HK-2 (cell line): ENCODE measurements at regions not wholly inside any gene's neighbourhood (a gene's known extent, or its start where the extent isn't known, plus 50 kb on each side); places are given as distances from the start of the nearest gene placed in this dataset.
"Not testable (repeated sequence)": the region's sequence is repeated elsewhere in the genome, so short reads cannot be mapped to it uniquely, and the experiment has no call there.

Experiments
- DNase-seq: peaks from one replicate; pipeline ENCODE4 v3.0.0-alpha.2; 2018; ENCODE audit not compliant: unreplicated experiment

DNA sequence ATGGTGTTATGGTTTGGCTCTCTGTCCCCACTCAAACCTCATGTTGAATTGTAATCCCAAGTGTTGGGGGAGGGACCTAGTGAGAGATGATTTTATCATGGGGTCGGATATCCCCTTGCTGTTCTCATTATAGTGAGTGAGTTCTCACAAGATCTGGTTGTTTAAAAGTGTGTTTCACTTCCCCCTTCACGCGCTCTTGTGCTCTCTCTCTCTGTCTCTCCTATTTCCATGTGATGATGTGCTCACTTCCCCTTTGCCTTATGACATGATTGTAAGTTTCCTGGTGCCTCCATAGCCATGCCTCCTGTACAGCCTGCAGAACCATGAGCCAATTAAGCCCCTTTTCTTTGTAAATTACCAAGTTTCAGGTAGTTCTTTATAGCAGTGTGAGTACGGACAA, 765.1 kb downstream of the KCNA4 start:
- DNase-seq, result no peak

DNA sequence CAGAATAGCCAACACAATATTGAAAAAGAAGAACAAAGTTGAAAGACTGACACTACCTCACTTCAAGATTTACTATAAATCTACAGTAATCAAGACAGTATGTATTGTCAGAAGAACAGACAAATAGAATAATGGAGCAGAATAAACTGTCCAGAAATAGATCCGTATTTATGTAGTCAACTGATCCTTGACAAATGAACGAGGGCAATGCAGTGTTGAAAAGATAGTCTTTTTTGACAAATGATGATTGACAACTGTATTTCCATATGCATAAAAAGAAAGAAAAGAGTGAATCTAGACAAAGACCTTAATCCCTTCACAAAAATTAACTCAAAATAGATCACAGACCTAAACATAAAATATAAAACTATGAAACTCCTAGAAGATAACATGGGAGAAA, 767.1 kb downstream of the KCNA4 start:
- DNase-seq, result no peak

DNA sequence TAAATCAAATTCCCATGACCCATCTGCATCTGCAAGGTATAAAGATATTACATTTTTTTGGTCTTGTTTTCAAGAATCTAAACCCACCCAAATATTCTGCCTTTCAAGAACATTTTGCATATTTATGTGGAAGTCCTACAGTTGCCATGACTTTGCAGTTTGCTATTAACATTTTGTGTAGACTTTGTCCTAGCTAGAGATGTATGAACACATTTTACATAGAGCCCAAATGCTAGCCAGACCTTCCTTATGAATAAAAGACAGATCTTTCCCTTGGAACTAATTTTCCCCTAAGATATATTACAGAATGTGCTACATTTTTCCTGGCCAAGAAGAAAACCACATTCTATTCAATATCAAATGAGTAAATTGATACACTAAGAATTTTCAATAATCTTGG, 772.5 kb downstream of the KCNA4 start:
- DNase-seq, result no peak

DNA sequence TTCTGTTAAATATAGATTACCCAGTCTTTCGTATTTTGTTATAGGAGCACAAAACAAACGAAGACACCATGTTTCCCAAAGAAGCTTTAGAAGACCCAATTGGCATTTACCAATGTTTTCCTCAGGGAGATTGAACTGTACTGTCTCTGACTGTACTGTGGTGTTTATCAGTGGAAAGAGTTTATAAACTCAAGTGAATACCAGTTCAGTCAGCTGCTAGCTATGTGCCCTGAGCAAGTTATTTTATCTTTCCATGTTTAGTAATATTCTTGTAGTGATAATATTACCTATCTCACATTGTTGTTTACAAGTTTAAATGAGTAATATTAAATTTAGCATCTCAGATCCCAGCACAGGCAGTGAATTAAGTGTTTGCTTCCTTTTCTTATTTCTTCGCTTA, 773.2 kb downstream of the KCNA4 start:
- no peak for DNase-seq

DNA sequence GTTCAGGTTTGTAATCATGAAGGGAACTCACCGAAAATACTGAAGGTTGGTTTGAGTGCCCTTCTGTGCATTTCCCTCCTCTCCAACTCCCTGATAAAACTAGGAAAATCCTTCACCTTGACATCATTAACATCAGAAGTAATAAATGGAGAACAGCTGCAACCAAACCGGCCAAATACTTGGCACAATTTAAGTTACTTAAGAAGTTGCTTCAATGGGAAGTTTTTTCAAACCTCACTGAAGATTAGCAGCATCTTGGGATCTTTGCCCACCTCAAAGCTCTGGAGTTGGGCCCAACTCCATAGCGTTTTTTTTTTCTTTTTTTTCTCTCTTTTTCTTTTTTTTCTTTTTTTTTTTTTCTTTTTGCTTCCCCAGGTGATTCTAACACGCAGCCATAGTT, 784.8 kb downstream of the KCNA4 start:
- no peak for DNase-seq

DNA sequence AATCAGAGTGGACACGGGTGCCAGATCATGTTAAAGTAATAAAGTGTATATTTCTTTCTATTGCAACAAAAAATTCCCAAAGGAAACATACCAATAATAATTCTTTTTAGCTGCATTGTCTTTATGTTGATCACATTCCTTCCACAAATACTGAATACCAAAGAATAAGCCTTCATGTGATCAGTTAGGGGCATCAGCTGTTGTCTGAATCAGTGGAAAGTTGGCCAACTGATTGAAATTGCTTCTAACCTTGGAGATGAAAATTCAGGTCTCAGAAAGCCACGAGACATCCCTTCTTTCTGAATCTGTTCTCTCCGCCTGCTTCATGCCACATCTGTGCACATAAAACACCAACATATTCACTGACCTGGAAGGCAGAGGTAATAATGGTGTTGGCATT, 785.2 kb downstream of the KCNA4 start:
- DNase-seq, result no peak

DNA sequence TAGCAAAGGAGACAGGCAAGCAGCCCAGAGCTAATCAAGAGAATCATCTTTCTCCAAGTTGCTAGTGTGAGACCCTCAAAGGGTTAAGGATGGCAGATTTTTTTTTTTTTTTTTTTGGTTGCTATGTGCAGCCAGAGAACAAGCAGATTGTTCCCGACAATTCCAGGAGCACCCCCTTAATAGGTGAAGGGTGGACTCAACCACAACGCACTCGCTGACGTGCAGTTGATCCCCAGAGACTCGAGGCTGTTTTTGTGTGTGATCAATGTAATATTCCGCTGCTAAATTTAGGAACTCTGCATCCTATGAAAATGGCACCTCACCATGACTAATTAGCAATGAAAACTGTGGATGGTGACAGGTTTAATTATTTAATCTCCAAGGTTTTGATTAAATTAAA, 789.0 kb downstream of the KCNA4 start:
- DNase-seq, result no peak

DNA sequence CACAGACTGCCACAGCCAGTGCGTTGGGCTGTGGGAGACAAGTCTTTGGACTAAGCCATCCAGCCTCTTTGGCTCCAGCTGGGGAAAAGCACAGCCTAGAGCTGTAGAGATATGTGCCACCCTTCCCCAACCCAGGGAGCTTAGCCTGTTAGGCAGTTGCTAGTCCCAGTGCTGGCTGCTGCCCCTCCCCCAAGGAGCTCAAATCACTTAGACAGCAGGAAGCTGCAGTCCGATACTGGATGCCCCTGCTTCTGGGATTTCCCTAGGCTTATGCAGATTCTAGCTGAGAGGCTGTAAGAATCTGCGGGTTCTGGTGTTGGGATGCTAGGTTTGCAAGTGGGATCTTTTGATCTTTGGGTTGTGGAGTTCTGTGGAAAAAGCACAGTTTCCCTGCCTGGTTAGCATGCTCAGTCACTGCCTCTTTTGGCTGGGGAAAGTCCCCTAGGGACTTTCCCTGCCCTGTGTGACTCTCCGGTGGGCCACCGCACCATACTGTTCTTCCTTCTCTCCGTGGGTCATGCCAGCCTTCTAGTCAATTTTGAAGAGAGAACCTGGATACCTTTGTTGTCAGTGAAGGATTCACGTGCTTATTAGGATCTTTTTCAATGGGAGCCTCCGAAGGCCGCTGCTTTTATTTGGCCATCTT, 792.0 kb downstream of the KCNA4 start:
- DNase-seq, result no peak

DNA sequence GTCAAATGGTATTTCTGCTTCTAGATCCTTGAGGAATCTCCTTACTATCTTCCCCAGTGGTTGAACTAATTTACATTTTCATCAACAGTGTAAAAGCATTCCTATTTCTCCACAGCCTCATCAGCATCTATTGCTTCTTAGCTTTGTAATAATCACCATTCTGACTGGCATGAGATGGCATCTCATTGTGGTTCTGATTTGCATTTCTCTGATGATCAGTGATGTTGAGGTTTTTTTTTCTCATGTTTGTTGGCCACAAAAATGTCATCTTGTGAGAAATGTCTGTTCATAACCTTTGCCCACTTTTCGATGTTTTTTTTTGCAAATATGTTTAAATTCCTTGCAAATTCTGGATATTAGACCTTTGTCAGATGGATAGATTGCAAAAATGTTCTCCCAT, 797.3 kb downstream of the KCNA4 start:
- DNase-seq, result not testable (repeated sequence)

DNA sequence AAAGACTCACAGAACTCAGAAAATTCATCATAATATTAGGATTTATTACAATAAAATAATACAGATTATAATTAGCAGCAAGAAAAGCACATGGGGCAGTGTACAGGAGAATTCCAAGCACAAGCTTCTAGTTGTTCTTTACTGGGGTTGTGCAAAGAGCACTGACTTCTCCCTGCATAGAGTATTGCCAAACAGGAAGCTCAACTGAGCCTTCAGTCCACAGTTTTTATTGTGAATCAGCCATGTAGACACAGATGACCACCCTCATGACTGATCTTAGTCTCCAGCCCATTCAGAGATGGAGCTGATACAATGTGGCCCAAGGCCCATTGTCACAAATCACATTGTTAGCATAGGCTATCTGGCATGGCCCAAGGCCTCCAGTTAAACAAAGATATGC, 798.9 kb downstream of the KCNA4 start:
- DNase-seq, result no peak

DNA sequence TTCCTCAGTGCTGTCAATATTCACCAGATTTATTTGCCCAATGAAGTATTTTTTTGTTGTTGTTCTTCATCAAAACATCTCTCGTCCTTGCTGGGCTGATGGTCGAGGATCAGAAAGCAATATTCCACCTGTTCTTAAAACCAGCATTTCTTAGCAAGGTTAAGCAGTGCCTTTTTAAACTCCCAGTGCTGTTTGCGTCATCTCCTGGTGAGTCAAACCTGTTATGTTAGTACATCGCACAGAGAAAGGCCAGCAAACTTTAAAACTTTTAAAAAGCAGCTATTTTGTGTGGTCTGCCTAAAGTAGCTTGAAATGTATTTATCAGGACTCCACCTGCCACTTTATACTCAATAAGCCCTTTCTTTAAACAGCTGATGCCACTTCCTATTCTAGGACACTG, 802.0 kb downstream of the KCNA4 start:
- DNase-seq, result no peak

DNA sequence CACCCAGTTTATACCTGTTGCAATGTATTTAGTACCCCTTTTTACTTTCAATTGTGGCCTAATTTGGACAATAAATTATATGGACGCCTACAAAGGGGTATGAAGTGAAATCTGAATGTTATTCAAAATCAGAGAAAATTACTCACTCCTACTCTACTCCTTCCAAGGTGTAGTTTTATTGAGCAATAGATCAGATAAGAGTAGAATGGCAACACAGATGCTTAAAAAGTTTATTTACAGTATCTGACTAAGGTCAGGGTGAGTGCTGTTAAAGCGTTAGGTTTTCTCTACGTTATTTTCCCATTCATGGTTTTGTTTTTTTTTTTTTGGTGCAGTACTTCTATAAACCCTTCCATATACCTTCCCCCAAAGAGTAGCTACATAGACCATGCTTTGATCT, 805.6 kb downstream of the KCNA4 start:
- DNase-seq, result no peak

DNA sequence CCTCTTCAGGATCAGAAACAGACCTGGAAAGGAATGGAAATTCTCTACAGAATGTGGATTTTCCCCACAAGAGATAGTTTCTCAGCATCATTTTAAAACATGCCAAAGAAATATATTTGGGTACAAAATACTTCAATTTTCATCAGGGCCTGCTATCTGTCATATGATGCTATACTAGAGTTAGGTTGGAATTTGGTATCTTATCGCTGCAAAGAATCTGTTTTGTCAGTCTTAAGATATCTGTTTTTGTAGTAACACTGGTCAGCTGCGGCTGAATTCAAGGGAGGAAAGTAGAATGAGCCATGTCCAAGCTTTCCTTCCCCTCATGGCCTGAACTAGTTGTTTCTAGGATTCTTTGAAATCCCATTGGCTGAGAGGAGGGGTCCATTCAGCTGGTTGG, 806.4 kb downstream of the KCNA4 start:
- no peak for DNase-seq

DNA sequence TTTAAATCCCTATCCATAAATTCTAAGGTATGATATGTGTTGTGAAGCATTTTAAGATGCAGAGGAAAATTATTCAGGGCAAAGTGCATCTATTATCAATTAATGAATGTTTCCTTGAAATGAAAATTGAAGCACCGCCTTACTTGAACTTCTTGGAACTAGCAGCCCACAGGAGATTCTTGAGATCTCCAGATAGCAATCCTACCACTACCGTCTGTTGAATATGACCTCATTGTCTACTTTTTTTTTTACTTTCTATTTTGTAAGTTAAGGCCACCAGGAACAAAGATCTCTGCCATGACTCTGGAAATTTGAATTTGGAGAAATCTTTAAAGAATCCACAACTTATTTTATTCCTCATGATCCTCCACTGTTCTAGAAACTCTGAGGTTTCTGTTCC, 808.7 kb downstream of the KCNA4 start:
- DNase-seq, result no peak

DNA sequence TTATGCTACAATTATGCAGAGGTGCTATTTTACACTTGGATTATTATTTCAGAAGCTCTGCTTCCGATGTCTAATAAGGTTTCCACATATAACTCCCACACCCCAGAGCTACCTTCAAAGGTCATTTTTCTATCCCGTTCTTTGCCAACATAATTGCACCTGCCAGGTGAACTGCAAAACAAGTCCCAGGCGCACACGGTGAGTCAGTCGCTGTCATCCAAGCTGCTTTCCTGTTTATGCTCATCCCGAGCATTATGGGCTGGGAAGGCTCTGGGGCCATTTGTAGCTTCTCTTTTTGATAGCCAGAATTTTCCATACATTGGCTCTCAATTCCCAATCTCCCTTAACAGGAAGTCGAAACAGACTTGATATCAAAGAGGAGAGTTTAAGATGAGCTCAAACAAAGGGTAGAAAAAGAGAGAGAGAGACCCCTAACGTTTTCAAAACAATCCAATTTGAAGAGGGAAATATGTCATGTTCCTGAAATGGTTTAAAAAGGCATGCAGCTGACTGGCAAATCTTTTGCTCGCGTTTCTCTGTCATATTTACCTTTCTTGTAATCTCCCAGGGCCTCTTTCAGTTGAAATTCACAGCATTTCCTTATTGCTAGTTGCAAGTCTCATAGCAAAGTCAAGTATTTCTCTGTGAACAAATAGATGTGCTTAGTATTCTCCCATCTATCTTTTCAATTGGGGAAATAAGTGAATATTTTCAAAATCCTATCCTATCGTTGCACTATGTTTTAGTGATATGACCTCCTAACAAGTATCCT, 815.9 kb downstream of the KCNA4 start:
- no peak for DNase-seq

DNA sequence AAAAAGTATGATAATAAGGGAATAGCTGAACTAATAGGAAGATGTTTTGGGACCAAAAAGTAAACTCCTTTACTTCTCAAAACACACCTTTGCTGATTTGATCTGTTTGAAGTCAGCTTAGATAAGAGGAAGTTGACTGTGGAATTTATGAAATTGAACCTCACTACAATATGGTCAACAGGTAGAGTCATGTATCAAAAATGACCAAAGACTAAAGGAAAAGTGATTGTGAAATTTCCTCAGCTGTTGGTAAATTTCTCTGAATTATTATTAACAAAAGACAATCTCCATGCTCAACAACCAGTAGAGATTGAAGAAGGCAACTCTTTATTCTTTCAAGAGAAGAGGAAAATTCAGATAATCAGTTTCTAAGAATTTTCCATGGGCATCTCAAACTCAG, 826.5 kb downstream of the KCNA4 start:
- no peak for DNase-seq

DNA sequence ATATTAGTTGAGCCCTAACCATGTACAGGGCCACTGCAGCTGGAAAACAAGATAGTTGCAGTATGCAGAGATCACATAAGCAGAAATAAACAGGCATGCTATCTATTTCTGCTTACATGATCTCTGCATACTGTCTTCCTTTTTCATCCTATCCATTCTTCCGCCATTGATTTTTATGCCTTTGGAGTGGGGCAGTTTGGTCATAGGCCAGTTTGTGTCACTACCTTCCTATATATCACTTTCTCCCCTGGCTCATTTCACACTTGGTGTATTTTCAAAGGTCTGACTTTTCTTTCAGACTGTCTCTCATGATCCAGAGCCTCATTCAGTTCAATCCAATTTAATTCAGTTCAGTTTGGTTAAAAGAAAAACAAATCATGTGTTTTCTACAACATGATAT, 829.6 kb downstream of the KCNA4 start:
- no peak for DNase-seq

DNA sequence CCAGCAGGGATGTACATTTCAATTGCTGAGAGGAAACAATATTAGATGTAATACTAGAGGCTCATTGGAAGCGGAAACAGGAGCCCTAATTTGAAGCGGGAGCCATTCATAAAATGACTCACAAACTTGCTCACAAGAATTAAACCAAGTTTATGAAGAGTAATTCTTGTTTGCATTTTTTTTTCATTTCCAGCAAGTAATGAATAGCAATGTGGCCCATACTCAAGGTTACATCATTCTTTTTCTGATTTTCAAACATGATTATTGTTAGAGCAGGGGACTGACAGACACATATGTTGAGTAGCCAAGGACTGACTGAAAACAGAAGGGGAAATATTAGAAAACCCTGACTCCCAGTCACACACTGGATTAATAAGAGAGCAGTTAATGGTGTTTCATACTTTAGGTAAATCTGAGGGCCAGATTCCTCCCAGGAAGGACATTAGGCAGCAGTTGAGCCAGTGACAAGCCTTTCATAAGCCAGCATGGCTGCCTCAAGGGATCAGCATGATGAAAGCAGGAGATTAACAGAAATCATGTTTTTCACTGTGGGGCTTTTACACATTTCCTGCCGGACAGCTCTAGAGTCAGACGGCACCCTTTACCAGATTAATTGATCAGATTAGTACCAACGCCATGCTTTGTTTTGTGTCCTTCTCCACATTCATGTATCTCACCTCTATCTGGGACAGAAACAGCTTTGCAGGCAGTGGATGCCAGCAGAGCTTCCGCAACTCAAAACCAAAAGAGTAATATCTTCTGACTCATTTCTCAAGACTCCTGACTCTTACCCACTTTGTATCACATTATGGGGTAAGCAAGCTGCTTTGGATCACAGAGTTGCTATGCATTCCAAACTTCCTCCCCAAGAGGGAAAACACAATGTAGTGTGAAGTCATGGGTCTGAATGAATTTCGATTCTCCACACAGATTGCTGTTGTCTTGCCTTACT, 831.6 kb downstream of the KCNA4 start:
- DNase-seq, result peak; percentile 7

DNA sequence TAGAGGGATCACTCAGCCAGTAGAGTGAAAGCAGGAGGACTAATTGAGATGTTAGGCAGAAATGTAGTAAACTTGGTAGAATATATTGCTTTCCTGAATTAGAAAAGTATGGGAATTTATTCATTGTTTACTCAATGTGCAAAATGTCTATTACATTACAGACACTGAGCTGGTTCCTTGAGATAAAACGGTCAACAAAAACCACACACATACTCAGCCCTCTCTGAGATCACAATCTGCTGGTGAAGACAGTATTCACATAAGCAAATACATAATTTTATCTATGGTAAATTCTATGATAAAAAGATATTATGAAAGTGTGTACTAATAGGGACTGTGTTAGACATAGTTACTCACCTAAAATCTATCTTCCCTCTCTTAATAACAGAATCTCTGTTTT, 833.5 kb downstream of the KCNA4 start:
- no peak for DNase-seq

DNA sequence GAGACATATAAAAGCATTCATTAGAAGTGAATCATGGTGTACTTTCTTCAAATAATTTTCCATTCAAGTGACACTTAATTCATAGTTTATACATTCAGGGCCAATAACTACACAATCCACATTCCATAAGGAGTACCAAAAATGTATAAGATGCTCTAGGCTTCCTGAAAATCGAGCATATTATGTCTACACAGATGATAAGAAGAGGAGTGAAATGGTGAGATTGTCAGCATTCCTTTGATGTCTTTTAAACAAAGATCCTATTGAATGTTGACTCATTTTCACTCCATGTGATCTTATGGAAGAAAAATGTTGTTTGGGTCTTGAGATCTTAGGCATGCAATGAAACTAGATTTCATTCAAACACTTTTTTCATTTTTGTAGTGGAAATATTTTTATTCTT, 843.2 kb downstream of the KCNA4 start:
- DNase-seq, result no peak

DNA sequence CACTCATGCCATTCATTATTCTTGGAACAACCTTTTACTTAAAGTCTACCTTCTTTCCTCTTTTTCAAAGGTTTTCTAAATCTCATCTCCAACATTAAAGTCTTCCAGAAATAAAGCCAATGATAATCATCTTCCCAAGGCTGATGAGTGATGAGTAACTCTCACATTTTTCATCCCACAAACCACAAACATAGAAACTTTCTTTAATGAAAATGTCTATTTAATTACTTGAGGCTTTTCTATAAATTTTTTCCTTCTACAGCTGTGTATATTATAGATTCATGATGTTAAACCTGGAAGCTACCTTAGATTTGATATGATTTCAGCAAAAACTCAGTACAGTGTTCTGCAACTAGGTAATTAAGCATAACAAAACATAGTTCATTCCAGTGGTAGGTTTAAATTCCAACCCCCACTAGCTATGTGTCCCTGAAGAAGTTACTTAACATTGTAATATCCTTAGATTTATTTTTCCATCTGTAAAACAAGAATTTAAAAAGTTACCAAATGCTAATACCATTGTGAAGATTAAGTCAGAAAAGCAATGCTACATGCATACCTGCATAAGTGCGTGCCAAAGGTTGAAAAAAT, 845.4 kb downstream of the KCNA4 start:
- no peak for DNase-seq

DNA sequence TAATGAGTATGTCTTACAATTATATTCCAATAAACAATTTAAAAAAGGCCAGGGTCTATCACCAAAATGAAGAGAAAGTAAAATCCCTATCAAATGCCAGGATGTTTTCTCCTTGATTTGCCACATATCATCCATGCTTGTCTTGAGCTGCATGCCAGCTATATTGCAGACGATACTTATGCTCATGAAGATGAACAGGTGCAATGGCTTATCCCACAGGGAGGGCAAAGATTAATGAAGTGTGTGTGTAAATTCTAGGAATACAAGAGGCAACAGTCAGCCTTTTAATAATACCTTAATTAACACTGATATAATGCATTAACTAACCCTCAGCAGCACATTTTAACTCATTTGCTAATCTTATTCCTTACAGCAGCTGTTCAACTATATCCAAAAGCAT, 850.5 kb downstream of the KCNA4 start:
- no peak for DNase-seq
